Neuronal stem cell (in vitro differentiated cells): ENCODE measurements at regions not wholly inside any gene's neighbourhood (a gene's known extent, or its start where the extent isn't known, plus 50 kb on each side); places are given as distances from the start of the nearest gene placed in this dataset.

Experiments used
- DNase-seq: peaks from one replicate; pipeline ENCODE4 v3.0.0-alpha.2; 2013; ENCODE audit warnings: low spot score
- H2AFZ ChIP-seq: one replicate; pipeline ENCODE4 v1.6.1; 2013; ENCODE audit warnings: mild to moderate bottlenecking, low read length, inconsistent platforms
- H2AK5ac ChIP-seq: 2 replicates; pipeline ENCODE4 v1.6.1; 2013; ENCODE audit warnings: low read depth, mild to moderate bottlenecking, inconsistent platforms, low read length, moderate library complexity, mixed read lengths
- H2BK120ac ChIP-seq: 2 replicates; pipeline ENCODE4 v1.6.1; 2013; ENCODE audit warnings: low read depth, mild to moderate bottlenecking, inconsistent platforms, low read length, moderate library complexity, mixed read lengths
- H2BK12ac ChIP-seq: one replicate; pipeline ENCODE4 v1.6.1; 2013; ENCODE audit warnings: low read length, inconsistent platforms
- H2BK15ac ChIP-seq: 2 replicates; pipeline ENCODE4 v1.6.1; 2013; ENCODE audit warnings: mild to moderate bottlenecking, low read length, inconsistent platforms, mixed read lengths
- H2BK5ac ChIP-seq: one replicate; pipeline ENCODE4 v1.6.1; 2013; ENCODE audit warnings: inconsistent platforms, mild to moderate bottlenecking, low read length, moderate library complexity
- H3K14ac ChIP-seq: one replicate; pipeline ENCODE4 v1.6.1; 2013; ENCODE audit warnings: low read length, inconsistent platforms
- H3K18ac ChIP-seq: 2 replicates; pipeline ENCODE4 v1.6.1; 2013; ENCODE audit warnings: low read length, inconsistent platforms
- H3K23ac ChIP-seq: 2 replicates; pipeline ENCODE4 v1.6.1; 2013; ENCODE audit warnings: low read depth, mild to moderate bottlenecking, mixed read lengths, low read length, inconsistent platforms; ENCODE audit not compliant: poor library complexity
- H3K27ac ChIP-seq: replicated peaks from 3 replicates; pipeline ENCODE4 v1.5.1; 2013; ENCODE audit warnings: low read length, inconsistent platforms
- H3K27me3 ChIP-seq, 3 experiments: 2 replicates each; pipeline ENCODE4 v1.6.1; 2013; ENCODE audit warnings: low read length in 3 of 3, mild to moderate bottlenecking in 2 of 3, inconsistent platforms in 1 of 3, low read depth in 1 of 3, mixed read lengths in 1 of 3, moderate library complexity in 1 of 3; ENCODE audit not compliant: control insufficient read depth in 3 of 3, insufficient read depth in 3 of 3
- H3K36me3 ChIP-seq, 2 donors: replicated peaks in 1 of 2; 2 replicates each; pipeline ENCODE4 v1.6.1; 2013; ENCODE audit warnings: low read length in 2 of 2; ENCODE audit not compliant: control insufficient read depth in 2 of 2, insufficient read depth in 2 of 2
- H3K4ac ChIP-seq: 2 replicates; pipeline ENCODE4 v1.6.1; 2013; ENCODE audit warnings: inconsistent platforms, mild to moderate bottlenecking, low read length, moderate library complexity
- H3K4me1 ChIP-seq, 2 donors: 1 replicate in 1 of 2; 2 replicates in 1 of 2; pipeline ENCODE4 v1.6.1; 2013; ENCODE audit warnings: low read length in 2 of 2, low read depth in 1 of 2; ENCODE audit not compliant: control insufficient read depth in 2 of 2, insufficient read depth in 1 of 2
- H3K4me2 ChIP-seq: one replicate; pipeline ENCODE4 v1.6.1; 2013; ENCODE audit warnings: mild to moderate bottlenecking, low read length, inconsistent platforms; ENCODE audit not compliant: insufficient read depth, poor library complexity, severe bottlenecking
- H3K4me3 ChIP-seq, 2 donors: 2 replicates each; pipeline ENCODE4 v1.5.1; 2013; ENCODE audit warnings: low read length in 2 of 2, mild to moderate bottlenecking in 2 of 2, inconsistent platforms in 1 of 2, moderate library complexity in 1 of 2
- H3K79me1 ChIP-seq: one replicate; pipeline ENCODE4 v1.6.1; 2013; ENCODE audit warnings: low read depth, mild to moderate bottlenecking, inconsistent platforms, low read length, moderate library complexity
- H3K9ac ChIP-seq: one replicate; pipeline ENCODE4 v1.6.1; 2013; ENCODE audit warnings: mild to moderate bottlenecking, low read depth, low read length, inconsistent platforms; ENCODE audit not compliant: poor library complexity
- H3K9me3 ChIP-seq, 2 donors: replicated peaks in 1 of 2; 2 replicates each; pipeline versions ENCODE3 to v1.6.1; 2013; ENCODE audit warnings: low read length in 2 of 2, mild to moderate bottlenecking in 2 of 2, inconsistent platforms in 1 of 2, low read depth in 1 of 2, mixed read lengths in 1 of 2, moderate library complexity in 1 of 2; ENCODE audit not compliant: control insufficient read depth in 2 of 2, insufficient read depth in 1 of 2
- H4K8ac ChIP-seq: one replicate; pipeline ENCODE4 v1.6.1; 2013; ENCODE audit warnings: low read depth, mild to moderate bottlenecking, inconsistent platforms, low read length, moderate library complexity
- H4K91ac ChIP-seq: one replicate; pipeline ENCODE4 v1.6.1; 2013; ENCODE audit warnings: low read length, low read depth, mild to moderate bottlenecking, inconsistent platforms; ENCODE audit not compliant: poor library complexity
- WGBS, 2 donors: extraction: QIAGEN DNeasy Blood & Tissue Kit; methylation state at CpG; one replicate each; pipeline ENCODE4 v1.1.7; 2013; ENCODE audit warnings: missing lambda C conversion rate in 2 of 2, mixed read lengths in 1 of 2; ENCODE audit not compliant: insufficient read length in 2 of 2, insufficient replicate concordance in 1 of 2; ENCODE audit errors: extremely low coverage in 2 of 2; 5-methylcytosine and 5-hydroxymethylcytosine counted together

- Histone ChIP-seq H3K79me1 (no peaks in the 10 kb centered on the region), H2BK12ac (no peak overlapping the region), H3K4me3 (no peak overlapping the region), H3K23ac (no peak overlapping the region), H3K14ac (no peak overlapping the region), H2BK15ac (no peak overlapping the region), H3K27me3 (no peaks in the 10 kb centered on the region), H3K4me1 (no peaks in the 10 kb centered on the region), H4K8ac (no peak overlapping the region), H3K4me2 (no peak overlapping the region), H3K27ac (no peak overlapping the region), H2BK120ac (no peak overlapping the region), H3K18ac (no peak overlapping the region), H3K9ac (no peak overlapping the region), H3K36me3 (no peaks in the 10 kb centered on the region), H4K91ac (no peak overlapping the region), H2AFZ (no peak overlapping the region), H2AK5ac (no peak overlapping the region), H2BK5ac (no peak overlapping the region), H3K9me3 (peaks cover 0 to 3% of the 10 kb centered on the region in 2 donors), H3K4ac (no peak overlapping the region)
- no CpG with 5 or more reads among the region's 2 CpGs for WGBS, 2 donors
- no peak for DNase-seq
Observed at GRCh38 chr4:64713256-64713840, 304.1 kb upstream of the TECRL start.

- Histone ChIP-seq H3K4me3 (no peak overlapping the region), H3K36me3 (no peaks in the 10 kb centered on the region), H3K4ac (no peak overlapping the region), H4K8ac (no peak overlapping the region), H3K18ac (no peak overlapping the region), H4K91ac (no peak overlapping the region), H2AFZ (no peak overlapping the region), H2BK15ac (no peak overlapping the region), H2BK12ac (no peak overlapping the region), H2BK120ac (no peak overlapping the region), H3K9me3 (peaks cover 0 to 2% of the 10 kb centered on the region in 2 donors), H3K4me2 (no peak overlapping the region), H3K27me3 (no peaks in the 10 kb centered on the region), H3K79me1 (no peaks in the 10 kb centered on the region), H3K23ac (no peak overlapping the region), H3K14ac (no peak overlapping the region), H2AK5ac (no peak overlapping the region), H2BK5ac (no peak overlapping the region), H3K4me1 (no peaks in the 10 kb centered on the region), H3K9ac (no peak overlapping the region), H3K27ac (no peak overlapping the region)
- WGBS, 2 donors: no CpG with 5 or more reads among the region's 8 CpGs
- DNase-seq: no peak
Observed at GRCh38 chr4:64712590-64712989, 303.3 kb upstream of the TECRL start.

- H3K14ac ChIP-seq: no peak overlapping the region
- H2AK5ac ChIP-seq: no peak overlapping the region
- H2AFZ ChIP-seq: no peak overlapping the region
- no peak for DNase-seq
- H3K27me3 ChIP-seq: no peaks in the 10 kb centered on the region
- no peak overlapping the region for H2BK5ac ChIP-seq
- H3K4me2 ChIP-seq: no peak overlapping the region
- no peaks in the 10 kb centered on the region for H3K9me3 ChIP-seq
- no peaks in the 10 kb centered on the region for H3K4me1 ChIP-seq
- H2BK120ac ChIP-seq: no peak overlapping the region
- H4K91ac ChIP-seq: no peak overlapping the region
- WGBS, 2 donors: no CpG with 5 or more reads among the region's 3 CpGs
- no peak overlapping the region for H3K4me3 ChIP-seq
- H2BK15ac ChIP-seq: no peak overlapping the region
- no peak overlapping the region for H2BK12ac ChIP-seq
- no peak overlapping the region for H3K9ac ChIP-seq
- H4K8ac ChIP-seq: no peak overlapping the region
- no peak overlapping the region for H3K4ac ChIP-seq
- no peak overlapping the region for H3K23ac ChIP-seq
- no peak overlapping the region for H3K27ac ChIP-seq
- H3K79me1 ChIP-seq: no peaks in the 10 kb centered on the region
- no peaks in the 10 kb centered on the region for H3K36me3 ChIP-seq
- H3K18ac ChIP-seq: no peak overlapping the region
Observed at GRCh38 chr4:64705989-64706388, 296.7 kb upstream of the TECRL start.

GRCh38 chr4:64698171-64698570, 288.9 kb upstream of the TECRL start:
- H4K8ac ChIP-seq: no peak overlapping the region
- no CpG with 5 or more reads among the region's 2 CpGs for WGBS, 2 donors
- H3K79me1 ChIP-seq: no peaks in the 10 kb centered on the region
- no peaks in the 10 kb centered on the region for H3K36me3 ChIP-seq
- no peak overlapping the region for H3K14ac ChIP-seq
- no peak overlapping the region for H2AK5ac ChIP-seq
- no peaks in the 10 kb centered on the region for H3K4me1 ChIP-seq
- H4K91ac ChIP-seq: no peak overlapping the region
- DNase-seq: no peak
- H3K4me2 ChIP-seq: no peak overlapping the region
- no peak overlapping the region for H3K18ac ChIP-seq
- no peaks in the 10 kb centered on the region for H3K9me3 ChIP-seq
- no peak overlapping the region for H3K4ac ChIP-seq
- no peak overlapping the region for H2BK15ac ChIP-seq
- H2BK5ac ChIP-seq: no peak overlapping the region
- H3K27ac ChIP-seq: no peak overlapping the region
- no peaks in the 10 kb centered on the region for H3K27me3 ChIP-seq
- H3K9ac ChIP-seq: no peak overlapping the region
- H2BK12ac ChIP-seq: no peak overlapping the region
- H3K4me3 ChIP-seq: no peak overlapping the region
- peak overlapping the region; percentile 34 for H2AFZ ChIP-seq
- H2BK120ac ChIP-seq: no peak overlapping the region
- H3K23ac ChIP-seq: no peak overlapping the region
